ENCODE measurements at regions not wholly inside any gene's neighbourhood (a gene's known extent, or its start where the extent isn't known, plus 50 kb on each side); places are given as distances from the start of the nearest gene placed in this dataset.

GRCh38 chr6:139612135-139612465, 237.7 kb upstream of the CITED2 start:
- H3K4me3 ChIP-seq (ENCODE audit: low read length) = no peak overlapping the region
- no peaks in the 10 kb centered on the region for H3K4me1 ChIP-seq (ENCODE audit: control insufficient read depth, insufficient read depth, low read length)
- H3K9me3 ChIP-seq (ENCODE audit: control insufficient read depth, low read depth, low read length) = no peaks in the 10 kb centered on the region
- no peak for DNase-seq
- no peaks in the 10 kb centered on the region for H3K27me3 ChIP-seq (ENCODE audit: control insufficient read depth, insufficient read depth, low read length)
- H3K36me3 ChIP-seq (ENCODE audit: control insufficient read depth, insufficient read depth, low read length) = no peaks in the 10 kb centered on the region
- H3K27ac ChIP-seq (ENCODE audit: low read length) = no peak overlapping the region

DNA sequence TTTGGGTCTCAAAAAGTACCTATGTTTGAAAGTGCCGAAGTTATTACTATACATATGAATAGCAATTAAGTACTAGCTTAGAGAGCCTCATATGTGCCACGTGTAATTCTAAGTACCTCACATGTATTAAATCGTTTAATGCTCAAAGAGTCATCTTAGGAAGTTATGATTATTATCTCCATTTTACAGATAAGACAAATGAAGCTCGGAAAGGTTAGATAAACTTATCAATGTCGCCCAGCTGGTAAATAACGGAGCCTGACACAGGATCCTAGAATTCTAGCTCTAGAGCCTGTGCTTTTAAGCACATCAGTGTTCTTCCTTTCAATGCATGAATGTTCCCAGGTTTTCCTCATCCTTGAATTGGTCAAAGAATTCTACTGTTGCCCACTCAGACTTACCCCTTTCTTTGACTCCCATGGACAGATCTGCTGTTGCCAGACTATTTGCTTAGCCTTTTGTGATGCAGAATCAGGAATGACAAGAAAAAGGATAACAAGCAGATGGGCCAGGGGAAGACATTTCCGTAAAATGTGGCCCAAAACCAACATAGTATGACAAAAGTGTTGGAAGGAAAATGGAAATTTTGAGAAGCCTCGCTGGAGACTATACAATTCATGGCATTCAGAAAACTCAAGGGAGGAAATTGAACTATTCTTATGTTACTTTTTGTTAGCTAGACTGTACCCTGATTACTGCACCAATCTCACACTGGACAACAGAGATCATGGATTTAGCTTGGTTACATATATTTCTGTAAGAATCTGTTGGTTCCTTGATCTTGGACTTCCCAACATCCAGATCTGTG, 237.1 kb upstream of the CITED2 start:
- Histone ChIP-seq H3K36me3 (ENCODE audit: control insufficient read depth, insufficient read depth, low read length) (no peaks in the 10 kb centered on the region), H3K9me3 (ENCODE audit: control insufficient read depth, low read depth, low read length) (no peaks in the 10 kb centered on the region), H3K4me3 (ENCODE audit: low read length) (no peak overlapping the region), H3K27me3 (ENCODE audit: control insufficient read depth, insufficient read depth, low read length) (no peaks in the 10 kb centered on the region), H3K27ac (ENCODE audit: low read length) (no peak overlapping the region), H3K4me1 (ENCODE audit: control insufficient read depth, insufficient read depth, low read length) (no peaks in the 10 kb centered on the region)
- no peak for DNase-seq
- WGBS (ENCODE audit: insufficient coverage, low lambda C conversion rate) = no CpG with 5 or more reads among the region's 8 CpGs

DNA sequence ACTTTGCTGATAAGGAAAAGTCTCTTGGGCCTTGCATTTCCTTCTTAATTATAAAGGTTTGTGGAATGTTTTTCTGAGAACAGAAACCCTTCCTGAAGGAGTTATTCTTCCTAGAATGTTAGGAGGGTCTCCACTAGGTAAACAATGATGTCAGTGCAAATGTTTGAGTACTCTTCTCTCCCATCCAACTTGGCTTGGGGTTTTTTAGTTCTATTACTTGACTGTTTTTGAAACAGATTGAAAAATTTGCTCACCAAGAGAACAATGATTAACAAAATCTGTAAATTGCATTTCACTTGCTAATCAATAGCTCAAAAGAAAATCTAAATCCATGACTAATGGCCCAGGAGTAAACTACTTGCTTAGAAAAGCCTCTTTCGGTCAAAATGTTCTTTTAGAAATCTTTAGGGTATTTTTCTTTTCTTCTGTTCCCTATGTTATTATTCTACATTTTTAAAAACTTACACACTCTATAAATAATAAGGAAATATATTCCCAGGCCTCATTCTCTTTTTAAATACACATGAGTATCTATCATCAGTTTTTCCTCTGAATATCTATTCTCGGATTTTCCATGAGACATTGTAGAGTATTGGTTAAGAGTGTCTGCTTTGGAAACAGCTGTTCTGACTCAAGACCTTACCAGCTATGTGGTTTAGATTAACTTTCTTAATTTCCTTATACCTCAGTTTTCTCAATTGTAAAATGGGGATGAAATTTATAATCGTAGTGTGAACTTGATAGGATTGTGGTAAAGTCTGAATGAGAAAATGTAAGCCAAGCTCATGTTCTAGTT, 234.2 kb upstream of the CITED2 start:
- DNase-seq = no peak
- no peaks in the 10 kb centered on the region for H3K4me1 ChIP-seq (ENCODE audit: control insufficient read depth, insufficient read depth, low read length)
- H3K9me3 ChIP-seq (ENCODE audit: control insufficient read depth, low read depth, low read length) = no peaks in the 10 kb centered on the region
- H3K36me3 ChIP-seq (ENCODE audit: control insufficient read depth, insufficient read depth, low read length) = no peaks in the 10 kb centered on the region
- WGBS (ENCODE audit: insufficient coverage, low lambda C conversion rate) = 83% methylated on average over 1 of the region's 3 CpGs
- H3K27ac ChIP-seq (ENCODE audit: low read length) = no peak overlapping the region
- H3K4me3 ChIP-seq (ENCODE audit: low read length) = no peak overlapping the region
- no peaks in the 10 kb centered on the region for H3K27me3 ChIP-seq (ENCODE audit: control insufficient read depth, insufficient read depth, low read length)

DNA sequence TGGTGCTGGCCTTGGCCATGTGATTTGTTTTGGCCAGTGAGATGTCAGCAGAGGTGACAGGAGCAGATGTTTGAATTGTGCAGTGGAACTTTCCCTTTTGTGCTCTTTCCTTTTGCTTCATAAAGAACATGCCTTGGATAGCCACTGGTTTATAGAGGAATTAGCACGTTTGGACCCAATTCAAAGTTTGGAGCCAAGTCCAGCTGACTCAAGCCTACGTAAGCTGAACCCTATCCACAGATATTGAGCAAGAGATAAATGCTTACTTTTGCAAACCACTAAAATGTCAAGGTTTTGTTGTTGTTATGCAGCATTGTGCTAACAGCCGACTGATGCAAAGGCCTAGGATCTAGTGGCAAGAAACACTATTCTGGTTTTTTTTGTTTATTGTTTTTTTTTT, 230.9 kb upstream of the CITED2 start:
- Histone ChIP-seq H3K9me3 (ENCODE audit: control insufficient read depth, low read depth, low read length) (no peaks in the 10 kb centered on the region), H3K4me1 (ENCODE audit: control insufficient read depth, insufficient read depth, low read length) (no peaks in the 10 kb centered on the region), H3K27me3 (ENCODE audit: control insufficient read depth, insufficient read depth, low read length) (no peaks in the 10 kb centered on the region), H3K27ac (ENCODE audit: low read length) (no peak overlapping the region), H3K36me3 (ENCODE audit: control insufficient read depth, insufficient read depth, low read length) (no peaks in the 10 kb centered on the region), H3K4me3 (ENCODE audit: low read length) (no peak overlapping the region)
- 100% methylated on average over 1 of the region's 3 CpGs for WGBS (ENCODE audit: insufficient coverage, low lambda C conversion rate)
- DNase-seq = no peak

GRCh38 chr6:139603581-139603980, 229.1 kb upstream of the CITED2 start:
- H3K27ac ChIP-seq (ENCODE audit: low read length) = no peak overlapping the region
- no peak overlapping the region for H3K4me3 ChIP-seq (ENCODE audit: low read length)
- WGBS (ENCODE audit: insufficient coverage, low lambda C conversion rate) = no CpG with 5 or more reads among the region's 2 CpGs

DNA sequence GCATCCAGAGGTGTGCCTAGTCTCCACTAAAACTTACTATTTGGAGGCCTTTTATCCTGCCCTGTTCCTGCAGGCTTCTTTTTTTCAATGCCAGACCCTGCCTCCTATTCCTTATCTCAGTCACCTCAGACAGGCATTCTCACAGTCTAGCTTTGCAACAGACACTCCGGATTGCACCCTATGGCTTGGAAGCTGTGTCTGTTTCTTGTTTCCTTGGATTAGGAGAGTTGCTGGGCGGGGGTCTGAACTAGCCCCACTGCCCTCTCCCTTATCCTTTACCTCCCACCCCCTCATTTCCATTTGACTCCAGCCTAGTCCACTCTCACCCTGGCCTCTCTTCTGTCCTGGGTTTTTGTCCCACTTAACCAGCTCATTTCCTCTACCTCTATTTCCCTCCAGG, 228.1 kb upstream of the CITED2 start:
- Histone ChIP-seq H3K9me3 (ENCODE audit: control insufficient read depth, low read depth, low read length) (no peaks in the 10 kb centered on the region), H3K36me3 (ENCODE audit: control insufficient read depth, insufficient read depth, low read length) (no peaks in the 10 kb centered on the region), H3K27me3 (ENCODE audit: control insufficient read depth, insufficient read depth, low read length) (no peaks in the 10 kb centered on the region), H3K4me1 (ENCODE audit: control insufficient read depth, insufficient read depth, low read length) (peaks cover 10% of the 10 kb centered on the region), H3K4me3 (ENCODE audit: low read length) (no peak overlapping the region), H3K27ac (ENCODE audit: low read length) (no peak overlapping the region)
- no peak for DNase-seq
- WGBS (ENCODE audit: insufficient coverage, low lambda C conversion rate) = no CpG with 5 or more reads among the region's 2 CpGs

More at GRCh38 chr6:139603581-139603980, 229.1 kb upstream of the CITED2 start:
- Histone ChIP-seq H3K36me3 (ENCODE audit: control insufficient read depth, insufficient read depth, low read length) (no peaks in the 10 kb centered on the region), H3K27me3 (ENCODE audit: control insufficient read depth, insufficient read depth, low read length) (no peaks in the 10 kb centered on the region), H3K9me3 (ENCODE audit: control insufficient read depth, low read depth, low read length) (no peaks in the 10 kb centered on the region), H3K4me1 (ENCODE audit: control insufficient read depth, insufficient read depth, low read length) (peaks cover 3% of the 10 kb centered on the region)
- DNase-seq = no peak

- Histone ChIP-seq H3K36me3 (ENCODE audit: control insufficient read depth, insufficient read depth, low read length) (no peaks in the 10 kb centered on the region), H3K4me3 (ENCODE audit: low read length) (no peak overlapping the region), H3K27ac (ENCODE audit: low read length) (no peak overlapping the region), H3K27me3 (ENCODE audit: control insufficient read depth, insufficient read depth, low read length) (no peaks in the 10 kb centered on the region), H3K4me1 (ENCODE audit: control insufficient read depth, insufficient read depth, low read length) (peaks cover 25% of the 10 kb centered on the region), H3K9me3 (ENCODE audit: control insufficient read depth, low read depth, low read length) (no peaks in the 10 kb centered on the region)
- DNase-seq = peak in 1 of 2 donors; percentile 46
- WGBS (ENCODE audit: insufficient coverage, low lambda C conversion rate) = no CpG with 5 or more reads among the region's 2 CpGs
Measured at GRCh38 chr6:139600919-139601475, 226.5 kb upstream of the CITED2 start.

DNA sequence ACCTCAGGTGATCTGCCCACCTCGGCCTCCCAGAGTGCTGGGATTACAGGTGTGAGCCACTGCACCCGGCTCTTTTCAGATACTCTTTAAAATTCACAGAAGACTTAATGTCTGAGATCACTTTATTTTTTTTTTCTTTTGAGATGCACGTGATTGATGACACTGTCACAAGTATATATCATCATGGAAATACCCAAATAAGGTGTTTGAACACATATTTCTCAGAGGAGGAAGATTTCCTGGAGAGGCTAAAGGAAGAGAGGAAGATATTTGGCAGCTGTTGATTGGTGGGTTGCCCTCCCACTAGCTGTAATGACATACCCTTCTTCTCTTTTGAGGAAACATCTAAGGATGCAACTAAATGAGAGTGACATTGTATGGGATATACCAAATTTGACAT, 225.9 kb upstream of the CITED2 start:
- no peak overlapping the region for H3K27ac ChIP-seq (ENCODE audit: low read length)
- H3K4me1 ChIP-seq (ENCODE audit: control insufficient read depth, insufficient read depth, low read length) = peaks cover 31% of the 10 kb centered on the region
- no peaks in the 10 kb centered on the region for H3K9me3 ChIP-seq (ENCODE audit: control insufficient read depth, low read depth, low read length)
- H3K27me3 ChIP-seq (ENCODE audit: control insufficient read depth, insufficient read depth, low read length) = no peaks in the 10 kb centered on the region
- no peak for DNase-seq
- H3K36me3 ChIP-seq (ENCODE audit: control insufficient read depth, insufficient read depth, low read length) = no peaks in the 10 kb centered on the region
- H3K4me3 ChIP-seq (ENCODE audit: low read length) = no peak overlapping the region
- WGBS (ENCODE audit: insufficient coverage, low lambda C conversion rate) = no CpG with 5 or more reads among the region's 3 CpGs

DNA sequence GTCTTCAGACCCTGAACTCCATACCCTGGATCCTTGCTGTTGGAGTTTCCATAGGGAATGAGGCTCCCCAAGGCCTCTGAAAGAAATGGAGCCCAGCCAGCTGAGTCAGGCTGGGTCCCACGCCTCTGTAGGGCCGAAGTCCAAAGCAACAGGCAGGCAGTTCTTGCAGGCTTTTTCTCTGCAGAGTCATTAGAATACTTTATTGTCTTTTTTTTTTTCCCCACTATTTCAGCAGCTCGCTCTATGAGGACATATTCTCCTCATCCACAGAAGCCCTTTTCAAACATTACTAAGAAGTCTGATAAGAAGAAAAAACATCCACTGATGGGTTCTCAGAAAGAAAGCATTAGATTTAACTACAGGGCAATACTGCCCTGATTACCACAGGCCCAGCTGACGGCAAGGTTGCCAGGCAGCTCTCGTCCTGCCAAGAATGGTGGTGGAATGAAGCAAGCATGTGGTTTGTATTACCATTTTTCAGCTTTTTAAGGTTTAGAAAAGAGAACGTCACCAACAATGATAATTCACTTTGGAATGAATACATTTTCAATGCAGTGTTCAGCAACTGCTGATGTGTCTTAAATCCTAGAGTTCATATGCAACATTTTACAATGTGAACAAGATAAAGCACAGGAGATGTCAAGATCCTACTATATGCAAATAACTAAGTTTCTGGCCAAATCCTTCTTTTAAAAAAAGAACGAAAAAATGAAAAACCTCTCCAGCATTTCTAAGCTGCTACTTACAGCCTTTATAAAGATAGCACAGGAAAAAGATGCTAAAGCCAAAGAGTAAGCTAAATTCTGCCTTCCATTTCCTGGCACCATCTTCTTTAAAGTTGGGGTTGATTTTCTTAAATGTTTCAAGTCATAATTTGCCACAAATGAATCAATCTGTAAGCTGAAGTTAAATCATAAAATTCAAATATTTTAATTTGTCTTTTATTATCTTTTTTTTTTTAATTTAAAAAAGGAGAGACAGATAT, 223.6 kb upstream of the CITED2 start:
- DNase-seq = peak; percentile 94 to 97
- Histone ChIP-seq H3K9me3 (ENCODE audit: control insufficient read depth, low read depth, low read length) (no peaks in the 10 kb centered on the region), H3K4me1 (ENCODE audit: control insufficient read depth, insufficient read depth, low read length) (peaks cover 41% of the 10 kb centered on the region), H3K36me3 (ENCODE audit: control insufficient read depth, insufficient read depth, low read length) (no peaks in the 10 kb centered on the region), H3K27ac (ENCODE audit: low read length) (peak overlapping the region; percentile 81), H3K27me3 (ENCODE audit: control insufficient read depth, insufficient read depth, low read length) (no peaks in the 10 kb centered on the region), H3K4me3 (ENCODE audit: low read length) (no peak overlapping the region)
- 0% methylated on average over 1 of the region's 7 CpGs for WGBS (ENCODE audit: insufficient coverage, low lambda C conversion rate)

All from large intestine (tissue), 3 donors.